ENCODE measurements at regions not wholly inside any gene's neighbourhood (a gene's known extent, or its start where the extent isn't known, plus 50 kb on each side); places are given as distances from the start of the nearest gene placed in this dataset.

GRCh38 chr2:66271777-66272176, 163.1 kb upstream of the MEIS1 start:
- no peak for TF ChIP-seq CTCF (IDR thresholded peaks at IDR 0.05)
- no peak for TF ChIP-seq POLR2A (IDR thresholded peaks at IDR 0.05)

Measured in suprapubic skin (tissue), 3 donors.